ENCODE measurements at regions not wholly inside any gene's neighbourhood (a gene's known extent, or its start where the extent isn't known, plus 50 kb on each side); places are given as distances from the start of the nearest gene placed in this dataset.

GRCh38 chr1:39088658-39089057 lies 62.5 kb downstream of the NDUFS5 start:
- Histone ChIP-seq H2AFZ (ENCODE audit: low read depth, low read length) (0 out of 2 replicates have a peak overlapping the region, but pooled peaks have one; percentile 39), H3K4me3 (ENCODE audit: low read length) (no peak overlapping the region), H3K4me2 (ENCODE audit: low read length) (no peak overlapping the region), H4K20me1 (ENCODE audit: insufficient read depth, low read length) (no peaks in the 10 kb centered on the region), H3K27ac (ENCODE audit: low read length) (no peak overlapping the region), H3K9ac (ENCODE audit: low read length) (no peak overlapping the region), H3K27me3 (ENCODE audit: low read depth, low read length) (no peaks in the 10 kb centered on the region), H3K36me3 (replicated peaks; ENCODE audit: low read depth, low read length) (no peaks in the 10 kb centered on the region), H3K4me1 (ENCODE audit: low read length) (peaks cover 3% of the 10 kb centered on the region; the same call in 1 of the 2 replicates), H3K79me2 (ENCODE audit: low read length) (no peaks in the 10 kb centered on the region), H3K9me3 (ENCODE audit: insufficient read depth, low read length) (no peaks in the 10 kb centered on the region)
- TF ChIP-seq, protein P1, sequence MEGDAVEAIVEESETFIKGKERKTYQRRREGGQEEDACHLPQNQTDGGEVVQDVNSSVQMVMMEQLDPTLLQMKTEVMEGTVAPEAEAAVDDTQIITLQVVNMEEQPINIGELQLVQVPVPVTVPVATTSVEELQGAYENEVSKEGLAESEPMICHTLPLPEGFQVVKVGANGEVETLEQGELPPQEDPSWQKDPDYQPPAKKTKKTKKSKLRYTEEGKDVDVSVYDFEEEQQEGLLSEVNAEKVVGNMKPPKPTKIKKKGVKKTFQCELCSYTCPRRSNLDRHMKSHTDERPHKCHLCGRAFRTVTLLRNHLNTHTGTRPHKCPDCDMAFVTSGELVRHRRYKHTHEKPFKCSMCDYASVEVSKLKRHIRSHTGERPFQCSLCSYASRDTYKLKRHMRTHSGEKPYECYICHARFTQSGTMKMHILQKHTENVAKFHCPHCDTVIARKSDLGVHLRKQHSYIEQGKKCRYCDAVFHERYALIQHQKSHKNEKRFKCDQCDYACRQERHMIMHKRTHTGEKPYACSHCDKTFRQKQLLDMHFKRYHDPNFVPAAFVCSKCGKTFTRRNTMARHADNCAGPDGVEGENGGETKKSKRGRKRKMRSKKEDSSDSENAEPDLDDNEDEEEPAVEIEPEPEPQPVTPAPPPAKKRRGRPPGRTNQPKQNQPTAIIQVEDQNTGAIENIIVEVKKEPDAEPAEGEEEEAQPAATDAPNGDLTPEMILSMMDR (IDR thresholded peaks at IDR 0.05; ENCODE audit: low read depth, low read length), result peak; percentile 33
- TF ChIP-seq EZH2phosphoT487 (IDR thresholded peaks at IDR 0.05; ENCODE audit: low read depth), result no peak

DNA sequence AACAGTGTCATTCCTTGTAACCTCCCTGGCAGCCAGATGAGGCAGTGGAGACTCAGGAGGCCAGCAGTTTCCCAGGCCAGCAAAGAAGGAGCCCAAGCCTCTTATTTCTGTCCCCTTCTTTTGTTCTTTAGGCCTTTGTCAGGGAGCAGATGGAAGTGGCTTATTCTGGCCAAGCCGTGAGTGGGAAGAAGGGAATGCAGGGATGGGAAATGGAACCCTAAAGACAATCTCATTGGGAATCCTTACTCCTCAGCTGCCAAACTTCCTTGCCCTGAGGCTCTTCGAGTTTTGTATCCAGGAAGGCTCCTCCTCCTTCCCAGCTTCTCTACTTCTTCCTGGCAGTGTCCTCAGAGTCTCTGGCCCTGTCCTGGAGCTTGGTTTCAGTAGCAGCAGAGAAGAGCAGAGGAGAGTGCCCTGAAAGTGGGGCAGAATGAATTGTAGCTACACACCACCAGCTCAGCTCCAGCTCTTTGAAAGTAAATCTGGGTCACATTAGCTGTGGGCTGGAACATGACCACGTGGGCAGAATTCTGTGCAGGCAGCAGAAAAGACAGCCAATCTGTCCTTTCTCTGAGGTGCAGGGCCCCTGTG lies 63.9 kb downstream of the NDUFS5 start:
- no peak overlapping the region for H3K27ac ChIP-seq (ENCODE audit: low read length)
- H3K27me3 ChIP-seq (ENCODE audit: low read depth, low read length), result no peaks in the 10 kb centered on the region
- H3K79me2 ChIP-seq (ENCODE audit: low read length), result no peaks in the 10 kb centered on the region
- no peaks in the 10 kb centered on the region for H4K20me1 ChIP-seq (ENCODE audit: insufficient read depth, low read length)
- no peak overlapping the region for H3K4me2 ChIP-seq (ENCODE audit: low read length)
- no peak for TF ChIP-seq EZH2phosphoT487 (IDR thresholded peaks at IDR 0.05; ENCODE audit: low read depth)
- TF ChIP-seq, protein P1 (IDR thresholded peaks at IDR 0.05; ENCODE audit: low read depth, low read length), result no peak
- no peak overlapping the region for H2AFZ ChIP-seq (ENCODE audit: low read depth, low read length)
- no peak overlapping the region for H3K9ac ChIP-seq (ENCODE audit: low read length)
- no peaks in the 10 kb centered on the region for H3K36me3 ChIP-seq (replicated peaks; ENCODE audit: low read depth, low read length)
- no peak overlapping the region for H3K4me3 ChIP-seq (ENCODE audit: low read length)
- peaks cover 3% of the 10 kb centered on the region; the same call in 1 of the 2 replicates for H3K4me1 ChIP-seq (ENCODE audit: low read length)
- no peaks in the 10 kb centered on the region for H3K9me3 ChIP-seq (ENCODE audit: insufficient read depth, low read length)

DNA sequence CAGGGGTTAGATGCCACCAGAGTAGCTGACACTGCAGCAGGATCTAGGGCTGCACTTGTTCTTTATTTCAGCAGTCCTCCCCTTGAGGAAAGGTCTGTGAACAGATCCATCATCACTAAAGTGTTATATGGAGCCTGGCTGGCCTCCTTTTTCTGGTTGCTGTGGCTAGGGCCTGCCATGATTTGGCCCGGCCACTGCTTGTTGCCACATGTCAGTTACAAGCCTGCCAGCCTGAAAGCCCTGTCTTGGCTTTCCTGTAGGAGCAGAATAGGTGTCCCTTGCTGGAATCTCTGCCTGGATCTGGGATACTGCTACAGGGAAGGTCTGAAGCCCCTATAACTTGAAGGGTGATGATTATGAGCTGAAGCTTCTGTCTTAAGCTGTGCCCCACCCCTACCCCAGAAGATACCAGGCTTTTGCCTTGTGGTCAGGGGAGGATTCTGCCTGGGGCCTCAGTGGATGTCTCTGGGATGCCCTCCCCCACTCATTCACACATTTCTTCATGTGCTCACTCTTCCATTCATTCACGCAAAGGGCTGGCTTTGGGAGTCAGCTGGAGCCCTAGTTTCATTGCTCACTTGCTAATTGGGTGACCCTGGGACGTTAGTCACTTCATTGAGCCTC lies 64.7 kb downstream of the NDUFS5 start:
- H2AFZ ChIP-seq (ENCODE audit: low read depth, low read length), result no peak overlapping the region
- H3K4me2 ChIP-seq (ENCODE audit: low read length), result no peak overlapping the region
- peaks cover 3% of the 10 kb centered on the region; the same call in 1 of the 2 replicates for H3K4me1 ChIP-seq (ENCODE audit: low read length)

More for the DNA sequence above, 64.7 kb downstream of the NDUFS5 start:
- Histone ChIP-seq H3K79me2 (ENCODE audit: low read length) (no peaks in the 10 kb centered on the region), H3K9me3 (ENCODE audit: insufficient read depth, low read length) (no peaks in the 10 kb centered on the region), H3K4me3 (ENCODE audit: low read length) (no peak overlapping the region), H3K36me3 (replicated peaks; ENCODE audit: low read depth, low read length) (no peaks in the 10 kb centered on the region), H4K20me1 (ENCODE audit: insufficient read depth, low read length) (no peaks in the 10 kb centered on the region), H3K27ac (ENCODE audit: low read length) (no peak overlapping the region), H3K27me3 (ENCODE audit: low read depth, low read length) (no peaks in the 10 kb centered on the region), H3K9ac (ENCODE audit: low read length) (no peak overlapping the region)
- TF ChIP-seq, protein P1 (IDR thresholded peaks at IDR 0.05; ENCODE audit: low read depth, low read length), result no peak
- no peak for TF ChIP-seq EZH2phosphoT487 (IDR thresholded peaks at IDR 0.05; ENCODE audit: low read depth)
